IMR-90 (cell line): ENCODE measurements at regions not wholly inside any gene's neighbourhood (a gene's known extent, or its start where the extent isn't known, plus 50 kb on each side); places are given as distances from the start of the nearest gene placed in this dataset.

ENCODE experiments used
- ATAC-seq: fragments of 200-7000 bp; cut with Tn5 transposase; 2 replicates; pipeline ENCODE4 v1.9.1; 2020; ENCODE audit warnings: low read depth, mild to moderate bottlenecking, moderate library complexity
- BruUV-seq: library from RNA; stranded (reverse); fragments of 400-500 nt; replicated peaks from 2 replicates; lab custom pipeline; 2021; lab: Mats Ljungman, UMichigan
- CTCF ChIA-PET: fragments of 300-600 bp; formaldehyde crosslinking; extraction: SDS; loops from one replicate; lab custom pipeline; 2021; ENCODE audit warnings: antibody characterized with exemption; lab: Yijun Ruan, JAX
- POLR2A ChIA-PET: fragments of 300-600 bp; sonication (Branson Sonifier 250); formaldehyde crosslinking; loops from one replicate; lab custom pipeline; 2022; ENCODE audit warnings: antibody characterized with exemption; ENCODE audit not compliant: unreplicated experiment; lab: Charles Lee
- DNase-seq: peaks from one replicate; pipeline ENCODE4 v3.0.0; 2013
- H2AFZ ChIP-seq: replicated peaks from 2 replicates; pipeline ENCODE3; 2013; ENCODE audit warnings: low read length, mild to moderate bottlenecking; ENCODE audit not compliant: poor library complexity
- H2AK5ac ChIP-seq: 2 replicates; pipeline ENCODE4 v1.6.1; 2013; ENCODE audit warnings: low read depth, low read length, inconsistent platforms
- H2AK9ac ChIP-seq: replicated peaks from 2 replicates; pipeline ENCODE3; 2013; ENCODE audit warnings: mild to moderate bottlenecking, low read depth, low read length, moderate library complexity; ENCODE audit not compliant: poor library complexity
- H2BK120ac ChIP-seq: 2 replicates; pipeline ENCODE4 v1.6.1; 2013; ENCODE audit warnings: low read depth, low read length, inconsistent platforms
- H2BK15ac ChIP-seq: 3 replicates; pipeline ENCODE4 v1.6.1; 2013; ENCODE audit warnings: low read depth, low read length, inconsistent platforms
- H2BK20ac ChIP-seq: 2 replicates; pipeline ENCODE4 v1.6.1; 2013; ENCODE audit warnings: low read depth, mild to moderate bottlenecking, inconsistent platforms, low read length, moderate library complexity
- H2BK5ac ChIP-seq: 2 replicates; pipeline ENCODE4 v1.6.1; 2013; ENCODE audit warnings: mild to moderate bottlenecking, low read depth, low read length, inconsistent platforms; ENCODE audit not compliant: poor library complexity, severe bottlenecking
- H3K14ac ChIP-seq: replicated peaks from 2 replicates; pipeline ENCODE4 v1.6.1; 2013; ENCODE audit warnings: low read depth, low read length, inconsistent platforms
- H3K18ac ChIP-seq: 2 replicates; pipeline ENCODE4 v1.6.1; 2013; ENCODE audit warnings: low read depth, low read length, control low read depth
- H3K23ac ChIP-seq: 2 replicates; pipeline ENCODE4 v1.6.1; 2013; ENCODE audit warnings: low read depth, low read length, inconsistent platforms
- H3K27ac ChIP-seq: 2 replicates; pipeline ENCODE4 v1.5.1; 2013; ENCODE audit warnings: mild to moderate bottlenecking, control low read depth, low read length; ENCODE audit not compliant: insufficient read depth
- H3K27me3 ChIP-seq: 2 replicates; pipeline ENCODE4 v1.6.1; 2013; ENCODE audit warnings: low read length; ENCODE audit not compliant: control insufficient read depth, insufficient read depth
- H3K36me3 ChIP-seq: 2 replicates; pipeline ENCODE4 v1.6.1; 2013; ENCODE audit warnings: low read length, mixed read lengths; ENCODE audit not compliant: control insufficient read depth, insufficient read depth
- H3K4ac ChIP-seq: 2 replicates; pipeline ENCODE4 v1.6.1; 2013; ENCODE audit warnings: low read depth, low read length, inconsistent platforms
- H3K4me1 ChIP-seq: 2 replicates; pipeline ENCODE4 v1.6.1; 2013; ENCODE audit warnings: low read length, mixed read lengths; ENCODE audit not compliant: control insufficient read depth, insufficient read depth
- H3K4me2 ChIP-seq: 2 replicates; pipeline ENCODE4 v1.6.1; 2013; ENCODE audit warnings: low read depth, mild to moderate bottlenecking, control low read depth, low read length, moderate library complexity
- H3K4me3 ChIP-seq: 2 replicates; pipeline ENCODE4 v1.5.1; 2013; ENCODE audit warnings: low read depth, mild to moderate bottlenecking, control low read depth, low read length, moderate library complexity; ENCODE audit not compliant: insufficient read depth
- H3K56ac ChIP-seq: 2 replicates; pipeline ENCODE4 v1.6.1; 2013; ENCODE audit warnings: low read length, inconsistent platforms; ENCODE audit not compliant: insufficient read depth; ENCODE audit errors: extremely low read depth
- H3K79me1 ChIP-seq, 2 experiments: 2 replicates each; pipeline ENCODE4 v1.6.1; 2013; ENCODE audit warnings: low read length in 2 of 2, inconsistent platforms in 1 of 2, low read depth in 1 of 2
- H3K9ac ChIP-seq: 2 replicates; pipeline ENCODE4 v1.6.1; 2013; ENCODE audit warnings: low read depth, low read length, control low read depth
- H3K9me1 ChIP-seq: 2 replicates; pipeline ENCODE4 v1.6.1; 2013; ENCODE audit warnings: low read length, inconsistent platforms; ENCODE audit not compliant: insufficient read depth
- H3K9me3 ChIP-seq: 2 replicates; pipeline ENCODE4 v1.6.1; 2013; ENCODE audit warnings: low read length; ENCODE audit not compliant: control insufficient read depth, insufficient read depth
- H4K20me1 ChIP-seq: 2 replicates; pipeline ENCODE4 v1.6.1; 2013; ENCODE audit warnings: low read length, inconsistent platforms; ENCODE audit not compliant: insufficient read depth
- H4K5ac ChIP-seq: 2 replicates; pipeline ENCODE4 v1.6.1; 2013; ENCODE audit warnings: mild to moderate bottlenecking, low read depth, low read length, control low read depth
- H4K8ac ChIP-seq, 2 experiments: 2 replicates each; pipeline ENCODE4 v1.6.1; 2013; ENCODE audit warnings: low read depth in 2 of 2, low read length in 2 of 2, control low read depth in 1 of 2, inconsistent platforms in 1 of 2
- H4K91ac ChIP-seq: 2 replicates; pipeline ENCODE4 v1.6.1; 2013; ENCODE audit warnings: low read depth, low read length, inconsistent platforms; ENCODE audit not compliant: insufficient read depth
- CEBPB ChIP-seq: IDR thresholded peaks from 2 replicates; pipeline ENCODE4 v1.6.1; 2012; ENCODE audit warnings: low read depth, low read length, improper control_type of control experiment
- CHD1 ChIP-seq: IDR thresholded peaks from 2 replicates; pipeline ENCODE4 v1.6.1; 2012; ENCODE audit warnings: low read depth, low read length, improper control_type of control experiment
- FOS ChIP-seq: fragments of 150-350 bp; IDR thresholded peaks from 2 replicates; pipeline ENCODE4 v1.6.1; 2016; ENCODE audit warnings: low read depth, low read length
- NFE2L2 ChIP-seq: fragments of 150-350 bp; IDR thresholded peaks from 2 replicates; pipeline ENCODE4 v1.6.1; 2016; ENCODE audit warnings: low read depth, mild to moderate bottlenecking, low read length
- RCOR1 ChIP-seq: IDR thresholded peaks from 2 replicates; pipeline ENCODE4 v1.6.1; 2012; ENCODE audit warnings: mild to moderate bottlenecking, low read length, improper control_type of control experiment; ENCODE audit not compliant: insufficient replicate concordance
- WGBS, 2 experiments: methylation state at CpG; one replicate each; pipeline versions ENCODE4 v1.1.5 to v1.1.7; 2013; ENCODE audit warnings: missing lambda C conversion rate in 2 of 2; ENCODE audit not compliant: insufficient read length in 1 of 2; ENCODE audit errors: extremely low coverage in 2 of 2; 5-methylcytosine and 5-hydroxymethylcytosine counted together
- dilution Hi-C: fragments of 300-500 bp; cut with HindIII; formaldehyde crosslinking; loops from one replicate; pipeline ENCODE4 v1.14.3; 2018; ENCODE audit warnings: low sequenced_read_pairs; ENCODE audit not compliant: unreplicated experiment
- in situ Hi-C: fragments of 300-500 bp; cut with MboI; formaldehyde crosslinking; loops from 3 replicates; pipeline ENCODE4 v1.14.3; 2019; ENCODE audit warnings: low sequenced_read_pairs, inconsistent platforms, mixed read lengths
- intact Hi-C: fragments of 100-400 bp; cut with micrococcal nuclease; formaldehyde crosslinking; loops from 2 replicates; pipeline ENCODE4 v1.10.0; 2022
- TF ChIP-seq, protein P1 (sequence below): fragments of 150-350 bp; IDR thresholded peaks from 2 replicates; pipeline ENCODE4 v1.6.1; 2017; ENCODE audit warnings: mild to moderate bottlenecking, antibody characterized with exemption, low read length, low read depth
- TF ChIP-seq, protein P2 (sequence below): fragments of 150-350 bp; IDR thresholded peaks from 2 replicates; pipeline ENCODE4 v1.6.1; 2016; ENCODE audit warnings: low read depth, mild to moderate bottlenecking, low read length, moderate library complexity, borderline replicate concordance

DNA sequence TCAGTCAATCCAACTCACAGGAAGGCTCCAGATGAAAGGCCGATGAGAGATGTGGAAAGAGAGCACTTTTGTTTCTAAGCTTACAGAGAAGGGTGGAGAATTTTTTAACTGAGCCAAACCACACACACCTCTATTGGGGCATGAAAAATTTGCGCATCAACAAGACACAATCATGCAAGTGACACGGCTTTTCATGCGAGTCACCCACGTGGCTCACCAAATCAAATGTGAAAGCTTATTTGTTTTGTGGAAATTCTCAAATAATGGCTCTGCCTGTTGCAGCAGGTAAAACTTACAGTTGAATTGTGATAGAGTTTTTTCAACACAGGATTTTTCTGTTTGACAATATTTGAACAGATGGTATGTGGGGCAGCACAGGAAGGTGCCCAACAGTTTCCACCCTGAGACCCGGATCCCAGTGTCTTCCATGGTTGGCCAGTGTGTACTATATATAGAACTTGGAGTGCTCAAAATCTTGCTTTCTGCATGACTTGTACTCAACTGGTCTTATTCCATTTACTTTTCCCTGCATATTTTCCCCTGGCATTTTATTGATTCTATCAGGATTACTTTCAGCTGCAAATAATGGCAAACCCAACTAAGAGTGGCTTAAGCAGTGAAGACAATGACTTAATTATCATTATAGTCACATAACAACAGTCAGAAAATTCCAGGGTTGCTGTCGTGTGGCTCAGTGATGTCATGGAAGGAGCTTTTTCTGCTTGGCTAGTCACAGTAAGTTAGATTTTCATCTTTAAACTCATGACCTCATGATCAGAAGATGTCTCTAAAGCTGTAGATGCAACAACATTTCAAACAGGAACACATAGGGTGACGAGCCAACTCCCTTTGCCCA, 90.6 kb upstream of the SIM2 start:
- Histone ChIP-seq H3K56ac (no peak overlapping the region), H3K23ac (no peak overlapping the region), H2AK9ac (no peak overlapping the region), H2AK5ac (no peak overlapping the region), H2BK120ac (no peak overlapping the region), H2BK5ac (no peak overlapping the region), H4K91ac (no peak overlapping the region), H3K4ac (no peak overlapping the region), H4K5ac (no peak overlapping the region), H3K27me3 (peaks cover 42% of the 10 kb centered on the region), H3K9ac (no peak overlapping the region), H3K4me1 (peaks cover 6% of the 10 kb centered on the region), H3K79me1 (no peaks in the 10 kb centered on the region), H2BK15ac (no peak overlapping the region), H2AFZ (no peak overlapping the region), H3K18ac (no peak overlapping the region), H3K36me3 (no peaks in the 10 kb centered on the region), H3K27ac (no peak overlapping the region), H4K8ac (no peak overlapping the region), H3K4me3 (no peak overlapping the region), H3K9me3 (peaks cover 4% of the 10 kb centered on the region), H3K4me2 (no peak overlapping the region), H3K9me1 (no peaks in the 10 kb centered on the region; the same call in 1 of the 2 replicates), H3K14ac (no peak overlapping the region), H4K20me1 (no peaks in the 10 kb centered on the region), H2BK20ac (no peak overlapping the region)
- ATAC-seq (no peak), DNase-seq (no peak)
- dilution Hi-C loops = no loop called here
- 88% methylated on average over 3 of the region's 8 CpGs; no CpG with 5 or more reads in 1 of the 2 experiments for WGBS, 2 experiments
- no TSS peak for BruUV-seq
- in situ Hi-C loops = no loop called here
- POLR2A ChIA-PET = no interaction called here
- CTCF ChIA-PET = no interaction called here
- intact Hi-C loops = no loop called here
- TF ChIP-seq, protein P1, sequence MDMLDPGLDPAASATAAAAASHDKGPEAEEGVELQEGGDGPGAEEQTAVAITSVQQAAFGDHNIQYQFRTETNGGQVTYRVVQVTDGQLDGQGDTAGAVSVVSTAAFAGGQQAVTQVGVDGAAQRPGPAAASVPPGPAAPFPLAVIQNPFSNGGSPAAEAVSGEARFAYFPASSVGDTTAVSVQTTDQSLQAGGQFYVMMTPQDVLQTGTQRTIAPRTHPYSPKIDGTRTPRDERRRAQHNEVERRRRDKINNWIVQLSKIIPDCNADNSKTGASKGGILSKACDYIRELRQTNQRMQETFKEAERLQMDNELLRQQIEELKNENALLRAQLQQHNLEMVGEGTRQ = no peak
- TF ChIP-seq CHD1 = no peak
- TF ChIP-seq RCOR1 = no peak
- TF ChIP-seq CEBPB = no peak
- TF ChIP-seq FOS = no peak
- TF ChIP-seq NFE2L2 = no peak
- TF ChIP-seq, protein P2, sequence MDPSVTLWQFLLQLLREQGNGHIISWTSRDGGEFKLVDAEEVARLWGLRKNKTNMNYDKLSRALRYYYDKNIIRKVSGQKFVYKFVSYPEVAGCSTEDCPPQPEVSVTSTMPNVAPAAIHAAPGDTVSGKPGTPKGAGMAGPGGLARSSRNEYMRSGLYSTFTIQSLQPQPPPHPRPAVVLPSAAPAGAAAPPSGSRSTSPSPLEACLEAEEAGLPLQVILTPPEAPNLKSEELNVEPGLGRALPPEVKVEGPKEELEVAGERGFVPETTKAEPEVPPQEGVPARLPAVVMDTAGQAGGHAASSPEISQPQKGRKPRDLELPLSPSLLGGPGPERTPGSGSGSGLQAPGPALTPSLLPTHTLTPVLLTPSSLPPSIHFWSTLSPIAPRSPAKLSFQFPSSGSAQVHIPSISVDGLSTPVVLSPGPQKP = no peak
